ENCODE measurements at regions not wholly inside any gene's neighbourhood (a gene's known extent, or its start where the extent isn't known, plus 50 kb on each side); places are given as distances from the start of the nearest gene placed in this dataset.

GRCh38 chr2:216307496-216307895 lies 64.8 kb downstream of the MARCHF4 start:
- DNase-seq (ENCODE audit: low read depth, low spot score): no peak
- Histone ChIP-seq H3K27ac (no peak overlapping the region), H3K9ac (ENCODE audit: insufficient read length) (no peak overlapping the region), H3K36me3 (ENCODE audit: insufficient read depth, low read length) (no peaks in the 10 kb centered on the region), H3K4me3 (no peak overlapping the region), H3K9me3 (ENCODE audit: low read depth, low read length) (no peaks in the 10 kb centered on the region)
- TF ChIP-seq POLR2AphosphoS5 (IDR thresholded peaks at IDR 0.05; ENCODE audit: borderline replicate concordance, low read depth, low read length) (no peak), EZH2 (IDR thresholded peaks at IDR 0.05) (no peak), FOXP2 (optimal IDR thresholded peaks at IDR 0.05; ENCODE audit: control extremely low read depth, extremely low read length, insufficient read depth) (no peak)

- H3K27ac ChIP-seq: no peak overlapping the region
- no peak overlapping the region for H3K4me3 ChIP-seq
- H3K36me3 ChIP-seq (ENCODE audit: insufficient read depth, low read length): no peaks in the 10 kb centered on the region
- no peaks in the 10 kb centered on the region for H3K9me3 ChIP-seq (ENCODE audit: low read depth, low read length)
- H3K9ac ChIP-seq (ENCODE audit: insufficient read length): no peak overlapping the region
- DNase-seq (ENCODE audit: low read depth, low spot score): no peak
- TF ChIP-seq POLR2AphosphoS5 (IDR thresholded peaks at IDR 0.05; ENCODE audit: borderline replicate concordance, low read depth, low read length) (no peak), EZH2 (IDR thresholded peaks at IDR 0.05) (no peak), FOXP2 (optimal IDR thresholded peaks at IDR 0.05; ENCODE audit: control extremely low read depth, extremely low read length, insufficient read depth) (no peak)
These were observed 65.4 kb downstream of the MARCHF4 start for GRCh38 chr2:216306868-216307267.

GRCh38 chr2:216305574-216305973 lies 66.7 kb downstream of the MARCHF4 start:
- TF ChIP-seq POLR2AphosphoS5 (IDR thresholded peaks at IDR 0.05; ENCODE audit: borderline replicate concordance, low read depth, low read length): no peak
- no peak for TF ChIP-seq FOXP2 (optimal IDR thresholded peaks at IDR 0.05; ENCODE audit: control extremely low read depth, extremely low read length, insufficient read depth)
- TF ChIP-seq EZH2 (IDR thresholded peaks at IDR 0.05): no peak
- Histone ChIP-seq H3K27ac (no peak overlapping the region), H3K9me3 (ENCODE audit: low read depth, low read length) (no peaks in the 10 kb centered on the region), H3K36me3 (ENCODE audit: insufficient read depth, low read length) (no peaks in the 10 kb centered on the region), H3K9ac (ENCODE audit: insufficient read length) (no peak overlapping the region), H3K4me3 (no peak overlapping the region)
- no peak for DNase-seq (ENCODE audit: low read depth, low spot score)

GRCh38 chr2:216302981-216303676 lies 69.2 kb downstream of the MARCHF4 start:
- Histone ChIP-seq H3K36me3 (ENCODE audit: insufficient read depth, low read length) (no peaks in the 10 kb centered on the region), H3K27ac (no peak overlapping the region), H3K4me3 (no peak overlapping the region), H3K9ac (ENCODE audit: insufficient read length) (no peak overlapping the region), H3K9me3 (ENCODE audit: low read depth, low read length) (no peaks in the 10 kb centered on the region)
- TF ChIP-seq FOXP2 (optimal IDR thresholded peaks at IDR 0.05; ENCODE audit: control extremely low read depth, extremely low read length, insufficient read depth) (no peak), EZH2 (IDR thresholded peaks at IDR 0.05) (no peak), POLR2AphosphoS5 (IDR thresholded peaks at IDR 0.05; ENCODE audit: borderline replicate concordance, low read depth, low read length) (no peak)
- no peak for DNase-seq (ENCODE audit: low read depth, low spot score)

- H3K27ac ChIP-seq: no peak overlapping the region
These were observed 71.4 kb downstream of the MARCHF4 start for GRCh38 chr2:216300906-216301305.

GRCh38 chr2:216299588-216299987 lies 72.7 kb downstream of the MARCHF4 start:
- no peaks in the 10 kb centered on the region for H3K36me3 ChIP-seq (ENCODE audit: insufficient read depth, low read length)
- DNase-seq (ENCODE audit: low read depth, low spot score): no peak
- no peaks in the 10 kb centered on the region for H3K9me3 ChIP-seq (ENCODE audit: low read depth, low read length)
- no peak overlapping the region for H3K9ac ChIP-seq (ENCODE audit: insufficient read length)
- no peak overlapping the region for H3K4me3 ChIP-seq
- TF ChIP-seq FOXP2 (optimal IDR thresholded peaks at IDR 0.05; ENCODE audit: control extremely low read depth, extremely low read length, insufficient read depth) (no peak), POLR2AphosphoS5 (IDR thresholded peaks at IDR 0.05; ENCODE audit: borderline replicate concordance, low read depth, low read length) (no peak), EZH2 (IDR thresholded peaks at IDR 0.05) (no peak)
- no peak overlapping the region for H3K27ac ChIP-seq

More at GRCh38 chr2:216300906-216301305, 71.4 kb downstream of the MARCHF4 start:
- no peaks in the 10 kb centered on the region for H3K9me3 ChIP-seq (ENCODE audit: low read depth, low read length)
- no peaks in the 10 kb centered on the region for H3K36me3 ChIP-seq (ENCODE audit: insufficient read depth, low read length)
- TF ChIP-seq FOXP2 (optimal IDR thresholded peaks at IDR 0.05; ENCODE audit: control extremely low read depth, extremely low read length, insufficient read depth) (no peak), POLR2AphosphoS5 (IDR thresholded peaks at IDR 0.05; ENCODE audit: borderline replicate concordance, low read depth, low read length) (no peak), EZH2 (IDR thresholded peaks at IDR 0.05) (no peak)
- H3K9ac ChIP-seq (ENCODE audit: insufficient read length): no peak overlapping the region
- no peak for DNase-seq (ENCODE audit: low read depth, low spot score)
- H3K4me3 ChIP-seq: no peak overlapping the region

GRCh38 chr2:216298719-216299495 lies 73.4 kb downstream of the MARCHF4 start:
- TF ChIP-seq POLR2AphosphoS5 (IDR thresholded peaks at IDR 0.05; ENCODE audit: borderline replicate concordance, low read depth, low read length) (no peak), EZH2 (IDR thresholded peaks at IDR 0.05) (no peak), FOXP2 (optimal IDR thresholded peaks at IDR 0.05; ENCODE audit: control extremely low read depth, extremely low read length, insufficient read depth) (no peak)
- H3K9me3 ChIP-seq (ENCODE audit: low read depth, low read length): no peaks in the 10 kb centered on the region
- no peak for DNase-seq (ENCODE audit: low read depth, low spot score)
- H3K27ac ChIP-seq: no peak overlapping the region
- no peak overlapping the region for H3K9ac ChIP-seq (ENCODE audit: insufficient read length)
- no peaks in the 10 kb centered on the region for H3K36me3 ChIP-seq (ENCODE audit: insufficient read depth, low read length)
- H3K4me3 ChIP-seq: no peak overlapping the region

GRCh38 chr2:216296856-216297255 lies 75.4 kb downstream of the MARCHF4 start:
- H3K9me3 ChIP-seq (ENCODE audit: low read depth, low read length): no peaks in the 10 kb centered on the region
- no peak overlapping the region for H3K9ac ChIP-seq (ENCODE audit: insufficient read length)
- TF ChIP-seq POLR2AphosphoS5 (IDR thresholded peaks at IDR 0.05; ENCODE audit: borderline replicate concordance, low read depth, low read length): no peak
- no peak for TF ChIP-seq FOXP2 (optimal IDR thresholded peaks at IDR 0.05; ENCODE audit: control extremely low read depth, extremely low read length, insufficient read depth)
- TF ChIP-seq EZH2 (IDR thresholded peaks at IDR 0.05): no peak
- no peak overlapping the region for H3K27ac ChIP-seq
- DNase-seq (ENCODE audit: low read depth, low spot score): no peak
- no peak overlapping the region for H3K4me3 ChIP-seq
- H3K36me3 ChIP-seq (ENCODE audit: insufficient read depth, low read length): no peaks in the 10 kb centered on the region

Data from SK-N-MC (cell line).